Lower leg skin (tissue), 4 donors: ENCODE measurements at regions not wholly inside any gene's neighbourhood (a gene's known extent, or its start where the extent isn't known, plus 50 kb on each side); places are given as distances from the start of the nearest gene placed in this dataset.

Experiments used
- DNase-seq, 2 donors: peaks; one replicate each; pipeline ENCODE4 v3.0.0-alpha.2; 2019; ENCODE audit warnings: low spot score in 2 of 2
- H3K4me3 ChIP-seq: fragments of 200-600 bp; sonication (generic); 2 replicates; pipeline ENCODE4 v1.5.1; 2017; ENCODE audit warnings: mild to moderate bottlenecking, low read depth; ENCODE audit not compliant: poor library complexity, severe bottlenecking
- CTCF ChIP-seq, 3 donors: fragments of 450-650 bp; IDR thresholded peaks; one replicate each; pipeline ENCODE4 v1.5.1; 2016; ENCODE audit warnings: antibody characterized with exemption in 3 of 3, mild to moderate bottlenecking in 3 of 3, moderate library complexity in 2 of 3
- POLR2A ChIP-seq, 2 donors: fragments of 450-650 bp; IDR thresholded peaks; one replicate each; pipeline ENCODE4 v1.6.1; 2016 to 2017; ENCODE audit warnings: antibody characterized with exemption in 2 of 2, mild to moderate bottlenecking in 1 of 2, moderate library complexity in 1 of 2
- WGBS, 2 donors: methylation state at CpG; one replicate each; pipeline ENCODE4 v1.1.5; 2018; 5-methylcytosine and 5-hydroxymethylcytosine counted together
- intact Hi-C: fragments of 100-400 bp; cut with DNase I; formaldehyde crosslinking; loops from one replicate; pipeline ENCODE4 v1.15.0; 2023; ENCODE audit warnings: low total_unique reads

GRCh38 chr2:181778621-181779201, 98.4 kb upstream of the NEUROD1 start:
- DNase-seq, result no peak
- intact Hi-C loops, result no loop called here
- 60% methylated on average over 2 of the region's 2 CpGs for WGBS, 2 donors
- H3K4me3 ChIP-seq, result no peak overlapping the region
- TF ChIP-seq CTCF (IDR thresholded peaks at IDR 0.05), result no peak
- no peak for TF ChIP-seq POLR2A (IDR thresholded peaks at IDR 0.05)

- intact Hi-C loops, result no loop called here
- 64 to 65% methylated on average over 2 of the region's 2 CpGs for WGBS, 2 donors
- TF ChIP-seq CTCF (IDR thresholded peaks at IDR 0.05) (no peak), POLR2A (IDR thresholded peaks at IDR 0.05) (no peak)
- no peak for DNase-seq
- H3K4me3 ChIP-seq, result no peak overlapping the region
Observed at GRCh38 chr2:181779288-181780021, 99.1 kb upstream of the NEUROD1 start.

- TF ChIP-seq CTCF (IDR thresholded peaks at IDR 0.05) (no peak), POLR2A (IDR thresholded peaks at IDR 0.05) (no peak)
- no peak overlapping the region for H3K4me3 ChIP-seq
- DNase-seq, result no peak
- 30 to 42% methylated on average over 1 of the region's 1 CpG for WGBS, 2 donors
- intact Hi-C loops, result no loop called here
Observed at GRCh38 chr2:181780047-181780651, 99.8 kb upstream of the NEUROD1 start.

GRCh38 chr2:181780657-181781056, 100.3 kb upstream of the NEUROD1 start:
- no peak for TF ChIP-seq CTCF (IDR thresholded peaks at IDR 0.05)
- TF ChIP-seq POLR2A (IDR thresholded peaks at IDR 0.05), result no peak
- intact Hi-C loops, result no loop called here
- no peak for DNase-seq
- H3K4me3 ChIP-seq, result no peak overlapping the region

GRCh38 chr2:181781078-181781786, 100.9 kb upstream of the NEUROD1 start:
- DNase-seq, result no peak
- intact Hi-C loops, result no loop called here
- H3K4me3 ChIP-seq, result no peak overlapping the region
- TF ChIP-seq CTCF (IDR thresholded peaks at IDR 0.05) (no peak), POLR2A (IDR thresholded peaks at IDR 0.05) (no peak)
